ENCODE measurements at regions not wholly inside any gene's neighbourhood (a gene's known extent, or its start where the extent isn't known, plus 50 kb on each side); places are given as distances from the start of the nearest gene placed in this dataset.

- TF ChIP-seq POLR2A (IDR thresholded peaks at IDR 0.05; ENCODE audit: low read length) (no peak), CTCF (IDR thresholded peaks at IDR 0.05) (no peak), EP300 (IDR thresholded peaks at IDR 0.05) (no peak), PBX3 (IDR thresholded peaks at IDR 0.05) (no peak), HOXA7 (CRISPR knock-in tag; IDR thresholded peaks at IDR 0.05) (no peak), CHD2 (IDR thresholded peaks at IDR 0.05; ENCODE audit: low read length, partially characterized antibody) (no peak), KDM1A (IDR thresholded peaks at IDR 0.05; ENCODE audit: low read depth) (no peak), E2F6 (IDR thresholded peaks at IDR 0.05; ENCODE audit: borderline replicate concordance, low read depth) (no peak), CEBPB (IDR thresholded peaks at IDR 0.05) (no peak), HOXB13 (CRISPR knock-in tag; IDR thresholded peaks at IDR 0.05; ENCODE audit: low read depth) (no peak), PHF8 (IDR thresholded peaks at IDR 0.05; ENCODE audit: borderline replicate concordance, low read depth) (no peak), NPAS2 (CRISPR knock-in tag; IDR thresholded peaks at IDR 0.05; ENCODE audit: borderline replicate concordance) (no peak), ZSCAN20 (CRISPR knock-in tag; IDR thresholded peaks at IDR 0.05) (no peak)
Observed at GRCh38 chr21:37970548-37970947, 54.3 kb upstream of the KCNJ6 start.

Measured in A549 (cell line).